ENCODE measurements at regions not wholly inside any gene's neighbourhood (a gene's known extent, or its start where the extent isn't known, plus 50 kb on each side); places are given as distances from the start of the nearest gene placed in this dataset.

- no peaks in the 10 kb centered on the region for H3K9me3 ChIP-seq (ENCODE audit: insufficient read depth, low read depth, low read length)
- no peak for TF ChIP-seq EZH2phosphoT487 (IDR thresholded peaks at IDR 0.05; ENCODE audit: borderline replicate concordance)
- TF ChIP-seq CTCF (conservative IDR thresholded peaks at IDR 0.05; ENCODE audit: low read length) = no peak
Measured at GRCh38 chr4:95921470-95921869, 81.6 kb downstream of the PDHA2 start.

GRCh38 chr4:95929448-95930064 is 89.7 kb downstream of the PDHA2 start:
- Histone ChIP-seq H3K27me3 (ENCODE audit: insufficient read depth, low read length, poor library complexity, severe bottlenecking) (no peaks in the 10 kb centered on the region), H3K4me2 (ENCODE audit: low read depth, low read length, poor library complexity, severe bottlenecking) (no peak overlapping the region), H3K9me2 (replicated peaks; ENCODE audit: low read depth, low read length) (0 out of 2 replicates have a peak, but pooled peaks cover 3% of the 10 kb centered on the region), H3K4me3 (ENCODE audit: low read length, poor library complexity, severe bottlenecking) (no peak overlapping the region), H3K36me3 (ENCODE audit: insufficient read depth, low read length) (no peaks in the 10 kb centered on the region), H3K9me3 (ENCODE audit: insufficient read depth, low read depth, low read length) (peaks cover 5% of the 10 kb centered on the region; the same call in 1 of the 2 replicates), H4K20me1 (ENCODE audit: insufficient read depth, low read length, poor library complexity, severe bottlenecking) (no peaks in the 10 kb centered on the region), H3K4me1 (ENCODE audit: insufficient read depth, low read length, poor library complexity, severe bottlenecking) (no peaks in the 10 kb centered on the region), H3F3A (ENCODE audit: low read depth) (no peaks in the 10 kb centered on the region), H3K79me2 (ENCODE audit: insufficient read depth, low read length) (no peaks in the 10 kb centered on the region), H2AFZ (ENCODE audit: low read length) (no peak overlapping the region), H3K9ac (ENCODE audit: low read depth, low read length, poor library complexity, severe bottlenecking) (no peak overlapping the region)
- TF ChIP-seq EZH2phosphoT487 (IDR thresholded peaks at IDR 0.05; ENCODE audit: borderline replicate concordance) (no peak), CTCF (conservative IDR thresholded peaks at IDR 0.05; ENCODE audit: low read length) (no peak)

More at GRCh38 chr4:95921470-95921869, 81.6 kb downstream of the PDHA2 start:
- Histone ChIP-seq H3K9ac (ENCODE audit: low read depth, low read length, poor library complexity, severe bottlenecking) (no peak overlapping the region), H2AFZ (ENCODE audit: low read length) (no peak overlapping the region), H3K27me3 (ENCODE audit: insufficient read depth, low read length, poor library complexity, severe bottlenecking) (no peaks in the 10 kb centered on the region), H3K79me2 (ENCODE audit: insufficient read depth, low read length) (no peaks in the 10 kb centered on the region), H3K36me3 (ENCODE audit: insufficient read depth, low read length) (no peaks in the 10 kb centered on the region), H3K4me3 (ENCODE audit: low read length, poor library complexity, severe bottlenecking) (no peak overlapping the region), H3K4me2 (ENCODE audit: low read depth, low read length, poor library complexity, severe bottlenecking) (no peak overlapping the region), H4K20me1 (ENCODE audit: insufficient read depth, low read length, poor library complexity, severe bottlenecking) (no peaks in the 10 kb centered on the region), H3K9me2 (replicated peaks; ENCODE audit: low read depth, low read length) (no peaks in the 10 kb centered on the region), H3K4me1 (ENCODE audit: insufficient read depth, low read length, poor library complexity, severe bottlenecking) (no peaks in the 10 kb centered on the region), H3F3A (ENCODE audit: low read depth) (no peaks in the 10 kb centered on the region)

- Histone ChIP-seq H2AFZ (ENCODE audit: low read length) (no peak overlapping the region), H3K9ac (ENCODE audit: low read depth, low read length, poor library complexity, severe bottlenecking) (no peak overlapping the region), H3K36me3 (ENCODE audit: insufficient read depth, low read length) (no peaks in the 10 kb centered on the region), H3K27me3 (ENCODE audit: insufficient read depth, low read length, poor library complexity, severe bottlenecking) (no peaks in the 10 kb centered on the region), H3K4me1 (ENCODE audit: insufficient read depth, low read length, poor library complexity, severe bottlenecking) (no peaks in the 10 kb centered on the region), H3K4me3 (ENCODE audit: low read length, poor library complexity, severe bottlenecking) (no peak overlapping the region), H4K20me1 (ENCODE audit: insufficient read depth, low read length, poor library complexity, severe bottlenecking) (no peaks in the 10 kb centered on the region), H3K9me2 (replicated peaks; ENCODE audit: low read depth, low read length) (no peaks in the 10 kb centered on the region), H3K4me2 (ENCODE audit: low read depth, low read length, poor library complexity, severe bottlenecking) (no peak overlapping the region), H3K79me2 (ENCODE audit: insufficient read depth, low read length) (no peaks in the 10 kb centered on the region), H3F3A (ENCODE audit: low read depth) (no peaks in the 10 kb centered on the region), H3K9me3 (ENCODE audit: insufficient read depth, low read depth, low read length) (no peaks in the 10 kb centered on the region)
- TF ChIP-seq CTCF (conservative IDR thresholded peaks at IDR 0.05; ENCODE audit: low read length) (no peak), EZH2phosphoT487 (IDR thresholded peaks at IDR 0.05; ENCODE audit: borderline replicate concordance) (no peak)
Measured at GRCh38 chr4:95939141-95939540, 99.2 kb downstream of the PDHA2 start.
